Middle frontal gyrus (tissue), 1 donor: ENCODE measurements at regions not wholly inside any gene's neighbourhood (a gene's known extent, or its start where the extent isn't known, plus 50 kb on each side); places are given as distances from the start of the nearest gene placed in this dataset.

Experiments used
- DNase-seq: peaks from one replicate; pipeline ENCODE4 v3.0.0-alpha.2; 2015; ENCODE audit warnings: low spot score; ENCODE audit errors: extremely low spot score

DNA sequence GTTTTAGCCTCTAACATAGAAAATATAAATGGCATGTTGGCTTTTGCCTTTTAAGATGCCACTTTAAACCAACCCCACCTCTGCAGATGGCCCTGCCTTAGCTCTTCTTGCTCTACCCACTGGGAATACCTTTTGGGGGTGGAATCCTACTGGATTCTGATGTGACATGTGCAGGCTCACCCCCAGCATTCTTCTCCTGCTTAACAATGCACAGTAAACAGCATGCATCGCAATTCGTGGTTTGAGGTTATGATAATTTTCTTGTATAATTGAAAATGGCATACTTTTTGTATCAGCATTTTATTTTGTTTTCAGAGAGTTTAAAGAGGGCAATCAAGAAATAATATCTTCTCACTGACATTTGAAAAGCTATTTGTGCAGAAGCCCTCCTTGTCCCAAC, 167.9 kb downstream of the AREG start:
- no peak for DNase-seq

DNA sequence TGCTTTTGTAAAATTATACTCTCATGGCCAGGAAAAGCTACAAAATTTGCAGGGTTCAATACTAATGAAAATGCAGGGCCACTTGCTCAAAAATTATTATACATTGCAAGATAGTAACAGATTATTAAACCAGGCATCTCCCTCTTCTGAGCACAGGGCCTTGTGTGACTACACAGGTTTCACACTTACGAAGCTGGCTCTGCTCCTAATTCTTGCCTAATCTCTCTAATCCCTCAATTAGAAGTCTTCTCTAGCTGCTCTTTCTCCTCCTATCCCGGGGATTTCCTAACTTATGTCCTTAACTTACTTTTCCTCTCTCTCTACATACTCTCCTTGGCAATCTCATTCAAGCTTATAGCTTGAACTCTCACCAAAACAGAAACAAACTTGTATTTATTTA, 168.3 kb downstream of the AREG start:
- DNase-seq = no peak

DNA sequence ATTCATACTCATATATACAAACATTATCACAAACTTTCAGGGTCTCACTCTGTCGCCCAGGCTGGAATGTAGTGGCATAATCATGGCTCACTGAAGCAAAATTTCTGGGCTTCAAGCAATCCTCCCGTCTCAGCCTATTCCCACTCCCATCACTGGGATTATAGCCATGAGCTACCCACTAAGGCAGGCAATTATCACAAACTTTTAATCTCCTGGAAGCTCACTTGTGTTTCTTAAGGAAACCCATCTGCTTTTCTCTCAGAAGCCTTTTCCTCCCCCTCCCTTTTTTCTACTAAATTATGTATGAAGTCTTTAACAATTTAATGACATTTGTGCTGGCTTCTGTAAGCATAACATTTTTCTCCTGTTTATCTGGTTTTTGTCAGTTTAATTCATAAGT, 170.5 kb downstream of the AREG start:
- no peak for DNase-seq

DNA sequence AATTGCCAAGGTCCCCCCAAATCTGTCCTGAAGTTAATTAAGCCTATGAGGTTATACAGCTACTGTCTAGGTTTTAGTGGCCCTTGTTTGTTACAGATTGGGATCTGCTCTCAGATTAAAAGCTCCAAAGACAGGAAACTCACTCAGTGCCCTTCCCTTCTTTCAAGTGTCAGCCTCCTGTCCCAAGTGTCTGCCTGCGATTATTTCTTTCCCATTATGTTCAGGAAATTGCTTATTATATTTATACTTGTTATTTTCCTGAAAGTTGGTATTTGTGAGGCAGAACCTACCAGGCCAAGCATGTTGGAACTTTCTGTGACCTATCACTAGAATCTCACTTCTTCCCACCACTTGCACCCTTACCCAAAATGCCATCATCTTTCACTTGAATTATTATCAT, 173.2 kb downstream of the AREG start:
- DNase-seq = no peak

DNA sequence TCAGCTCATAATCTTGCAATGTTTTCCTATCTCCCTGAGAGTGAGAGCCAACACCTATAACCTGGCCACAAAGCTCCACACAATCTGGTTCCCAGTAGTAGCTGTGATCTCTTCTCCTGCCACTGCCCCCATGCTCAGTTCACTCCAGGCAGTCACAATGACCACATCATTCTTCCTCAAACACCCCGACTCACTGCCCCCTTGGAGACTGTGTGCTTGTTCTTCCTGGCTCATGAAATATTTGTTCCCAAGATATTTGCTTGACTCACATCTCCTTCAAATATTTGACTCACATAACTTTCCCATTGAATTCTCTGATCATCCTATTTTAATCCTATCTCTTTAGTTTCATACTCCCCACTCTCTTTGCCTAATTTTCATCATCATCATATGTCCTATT, 173.7 kb downstream of the AREG start:
- DNase-seq = no peak

DNA sequence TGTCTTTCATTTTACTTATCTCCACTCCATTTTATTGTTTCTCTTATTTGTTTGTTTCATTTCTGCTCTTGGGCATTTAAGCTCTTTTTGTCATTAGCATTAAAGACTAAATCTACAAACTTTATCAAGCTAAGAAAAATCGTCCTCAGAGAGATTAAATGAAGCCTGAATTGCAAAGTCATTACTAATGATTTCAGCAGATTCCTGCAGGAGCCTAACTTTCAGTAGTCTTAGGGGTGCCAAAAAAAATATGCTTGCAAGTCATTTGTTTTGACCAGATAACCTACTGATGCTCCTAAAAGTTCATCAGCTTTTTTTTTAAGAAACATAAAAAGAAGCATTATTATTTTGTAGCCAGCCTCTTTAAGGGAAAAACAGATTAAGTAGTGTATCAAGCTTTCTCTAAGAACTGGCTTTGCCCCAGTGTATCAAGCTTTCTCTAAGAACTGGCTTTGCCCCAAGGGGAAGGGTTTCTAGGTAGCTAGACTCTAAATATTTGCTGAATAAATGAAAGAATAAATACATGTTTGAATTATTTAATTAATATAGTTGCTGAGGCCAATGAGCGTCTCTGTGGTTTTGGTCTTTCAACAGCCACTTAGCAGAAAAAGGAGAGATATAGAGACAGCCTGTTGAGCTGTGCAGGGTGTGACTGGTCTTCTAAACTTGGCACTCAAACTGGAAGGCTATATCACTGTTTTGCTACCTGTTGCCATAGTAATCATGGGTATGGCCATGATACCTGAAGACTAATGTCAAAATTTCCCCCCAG, 174.2 kb downstream of the BTC start:
- no peak for DNase-seq

DNA sequence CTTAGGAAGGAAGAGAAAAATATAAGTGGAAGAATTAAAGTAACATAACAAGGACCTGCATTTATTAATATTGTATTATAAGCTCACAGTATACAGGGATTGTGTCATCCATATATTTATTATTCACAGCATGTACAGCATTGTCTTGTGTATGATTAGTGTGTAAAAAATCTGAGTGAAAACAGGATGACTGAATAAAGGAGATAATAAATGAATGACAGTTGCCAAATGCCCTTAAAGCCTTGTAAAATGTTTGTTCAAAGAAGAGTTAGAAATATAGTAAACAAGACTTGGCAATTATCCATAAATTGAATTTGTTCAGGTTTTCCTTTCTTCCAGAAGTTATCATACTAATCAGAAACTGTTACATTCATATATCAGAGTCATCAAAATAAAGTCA, 172.7 kb downstream of the BTC start:
- no peak for DNase-seq

DNA sequence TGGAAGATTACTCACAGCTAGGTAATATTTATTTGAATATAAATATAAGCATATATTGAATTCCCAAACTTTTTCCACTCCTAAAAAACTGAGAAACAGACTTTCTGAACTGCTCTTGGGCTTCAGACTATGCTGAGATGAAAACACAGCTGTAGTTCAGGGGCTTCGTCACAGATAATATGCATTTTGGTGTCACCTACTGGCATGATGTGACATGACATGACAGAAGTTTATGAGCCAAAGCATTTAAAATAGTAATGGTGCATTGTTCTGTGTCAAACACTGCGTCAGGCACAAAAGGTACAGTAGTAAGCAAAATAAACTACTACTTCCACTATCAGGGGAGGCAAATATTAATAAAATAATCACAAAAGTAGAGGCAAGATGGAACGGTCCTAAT, 171.3 kb downstream of the BTC start:
- no peak for DNase-seq

DNA sequence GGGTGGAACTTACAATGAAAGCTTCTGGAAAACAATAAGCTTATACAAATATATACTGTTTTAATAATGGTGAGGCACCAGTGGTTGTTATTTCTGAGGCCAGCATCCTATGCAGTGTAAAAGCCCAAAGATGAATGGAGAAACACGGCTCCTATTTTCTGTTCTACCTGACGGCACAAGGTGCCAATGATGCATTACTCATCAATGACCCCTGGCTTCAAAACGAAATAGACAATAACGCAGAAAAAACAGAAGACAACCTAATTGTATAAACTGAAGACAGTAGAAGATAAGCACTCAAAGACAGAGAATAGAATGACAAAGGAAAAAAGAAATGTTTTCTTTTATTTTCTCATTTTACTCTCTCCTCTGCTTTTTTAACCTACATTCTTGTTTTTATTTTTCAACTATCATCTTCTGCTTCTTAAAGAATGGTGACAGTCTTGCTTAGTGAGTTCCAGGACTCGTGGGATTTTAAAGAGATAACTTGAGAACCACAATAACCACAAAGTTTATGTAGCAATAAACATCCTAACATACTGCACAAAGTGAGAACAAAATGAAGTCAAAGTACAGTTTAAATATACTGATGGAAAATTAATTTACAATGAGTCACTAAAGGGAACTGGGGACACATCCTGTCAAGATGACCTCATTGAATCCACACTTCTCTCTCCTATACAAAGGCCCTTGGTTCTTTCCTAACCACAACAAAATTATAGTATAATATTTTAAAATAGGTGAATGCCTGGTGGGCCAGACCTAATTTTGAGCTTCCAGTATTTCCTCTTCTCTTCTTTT, 169.8 kb downstream of the BTC start:
- DNase-seq = no peak

DNA sequence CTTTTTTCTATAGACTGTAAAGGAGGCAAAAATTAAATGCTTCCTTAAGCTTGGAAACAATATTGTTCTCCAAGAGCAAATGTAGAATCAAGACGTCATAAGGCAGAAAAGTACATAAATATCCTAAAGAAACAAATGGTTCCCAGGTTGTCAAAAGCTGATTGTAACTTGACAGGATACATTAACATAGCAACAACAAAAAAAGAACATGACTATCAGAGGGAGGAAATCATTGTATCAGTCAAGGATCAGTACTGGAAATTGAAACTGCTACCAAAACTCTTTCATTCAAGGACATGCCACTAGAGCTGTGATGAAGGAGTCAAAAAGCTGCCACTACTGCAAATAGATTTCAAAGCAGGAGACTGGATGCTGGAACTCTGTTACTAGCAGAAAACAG, 168.3 kb downstream of the BTC start:
- DNase-seq = no peak

DNA sequence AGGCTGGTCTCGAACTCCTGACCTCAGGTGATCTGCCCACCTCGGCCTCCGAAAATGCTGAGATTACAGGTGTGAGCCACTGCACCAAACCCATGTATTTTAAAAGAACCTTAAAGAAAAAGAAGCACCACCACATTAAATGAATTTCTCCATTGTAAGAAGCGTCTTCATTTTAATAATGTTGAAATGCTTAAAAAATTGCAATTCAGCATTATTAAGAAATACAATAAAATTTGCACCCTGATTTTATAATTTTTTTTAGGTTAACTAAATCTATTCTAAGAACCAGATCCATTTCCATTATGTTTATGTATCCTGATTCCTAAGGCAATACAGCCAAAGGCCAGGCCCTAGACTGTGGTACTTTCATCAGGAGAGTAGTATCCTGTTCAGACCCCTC, 167.2 kb downstream of the BTC start:
- no peak for DNase-seq

DNA sequence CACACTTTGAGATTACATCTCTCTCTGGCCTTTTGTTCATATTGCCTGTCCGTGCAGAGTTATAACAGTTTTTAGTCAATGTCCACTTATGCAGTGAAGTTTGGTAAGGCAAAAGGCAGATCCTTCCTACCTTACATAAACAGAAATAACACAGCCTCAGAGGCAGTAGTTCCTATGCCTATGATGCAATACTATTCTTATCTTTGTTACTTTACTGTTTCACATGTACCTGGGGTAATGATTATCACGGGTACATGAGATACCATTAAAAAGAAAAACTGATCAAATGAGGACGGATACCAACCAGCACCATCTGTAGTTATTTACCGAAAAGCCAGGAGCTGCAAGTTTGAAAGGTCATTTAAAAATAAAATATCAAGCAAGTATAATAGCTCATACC, 166.8 kb downstream of the BTC start:
- no peak for DNase-seq

DNA sequence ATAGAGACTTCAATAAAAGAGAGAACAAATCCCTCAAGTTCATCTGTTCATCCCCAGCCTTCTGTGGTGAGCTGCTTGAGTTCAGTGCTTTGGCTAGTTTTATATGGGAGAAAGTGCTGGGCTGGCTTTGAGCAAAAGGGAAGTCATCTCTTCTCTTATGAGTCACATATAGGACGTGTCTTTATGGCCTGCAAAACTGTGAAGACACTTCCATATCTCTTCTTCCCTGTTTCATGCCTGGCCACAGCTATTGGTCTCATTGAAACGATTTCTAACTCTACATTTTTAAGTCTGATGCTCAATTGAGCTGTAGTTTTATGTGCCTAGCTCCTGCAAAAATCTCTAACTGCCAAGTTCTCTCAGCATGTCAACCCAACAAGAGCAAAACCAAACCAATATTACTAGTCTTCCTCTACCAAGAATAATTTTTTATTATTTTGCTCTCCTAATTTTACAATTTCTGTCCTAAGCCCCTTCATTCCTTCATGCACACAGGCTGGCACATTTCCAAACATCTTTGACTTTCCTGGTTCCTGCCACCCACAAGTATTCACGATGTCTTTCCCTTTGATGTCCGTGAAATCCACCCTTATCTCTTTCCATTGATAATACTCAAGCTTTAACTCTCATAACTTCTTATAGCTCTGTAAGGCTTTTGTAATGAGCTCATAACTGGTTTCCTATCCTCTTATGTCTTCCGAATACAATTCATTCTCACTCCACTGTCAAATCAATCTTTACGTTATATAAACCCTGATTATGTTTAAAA, 165.3 kb downstream of the BTC start:
- DNase-seq = no peak

DNA sequence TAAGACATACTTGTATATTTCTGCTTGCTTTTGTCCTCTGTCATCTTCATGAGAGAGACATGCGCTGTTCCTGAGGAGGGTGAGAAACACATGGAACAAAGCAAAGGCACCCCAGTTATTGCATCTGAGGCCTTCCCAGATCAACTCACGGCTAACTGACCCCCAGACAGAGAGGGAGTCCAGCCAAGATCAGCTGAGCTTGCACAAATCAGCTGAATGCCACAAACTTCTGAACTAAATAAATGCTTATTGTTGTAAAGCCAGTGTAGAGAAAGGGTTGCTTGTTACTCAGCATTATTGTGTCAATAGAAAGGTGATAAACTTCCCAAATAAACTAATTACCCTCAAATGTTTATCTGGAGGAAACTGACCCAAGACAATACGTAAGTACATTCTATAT, 163.8 kb downstream of the BTC start:
- no peak for DNase-seq

DNA sequence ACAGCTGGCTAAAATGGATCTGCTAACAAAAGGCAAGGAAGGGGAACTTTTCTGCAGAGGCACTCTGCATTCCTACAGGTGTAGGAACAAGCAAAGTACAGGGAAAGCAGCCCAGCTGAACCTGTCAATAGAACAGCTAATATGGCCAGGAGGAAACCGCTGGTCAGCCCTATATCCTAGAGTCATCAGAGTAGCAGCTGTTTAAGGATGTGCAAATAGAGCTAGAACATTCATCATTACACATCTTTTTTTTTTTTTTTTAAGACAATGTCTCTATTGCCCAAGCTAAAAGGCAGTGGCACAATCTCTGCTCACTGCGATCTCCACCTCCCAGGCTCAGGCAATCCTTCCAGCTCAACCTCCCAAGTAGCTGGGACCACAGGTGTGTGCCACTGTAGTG, 163.0 kb downstream of the BTC start:
- DNase-seq = no peak

DNA sequence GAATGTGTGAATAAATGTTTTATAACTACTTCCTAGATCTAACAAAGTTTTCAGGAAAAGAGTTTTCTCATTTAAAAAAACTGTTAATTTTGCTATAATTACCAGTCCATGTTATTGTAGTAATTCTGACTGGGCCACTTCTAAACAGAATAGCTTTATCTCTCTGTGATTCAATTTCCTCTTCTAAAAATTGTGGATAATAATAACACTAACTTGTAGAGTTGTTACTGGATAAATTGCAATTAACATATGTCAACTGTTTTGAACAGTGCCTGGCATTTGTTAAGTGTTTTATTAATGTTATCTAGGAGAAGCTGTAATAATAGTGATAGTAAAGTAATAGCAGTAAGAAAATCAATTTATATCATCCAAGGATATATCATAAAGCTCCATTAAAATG, 162.3 kb downstream of the BTC start:
- DNase-seq = no peak

DNA sequence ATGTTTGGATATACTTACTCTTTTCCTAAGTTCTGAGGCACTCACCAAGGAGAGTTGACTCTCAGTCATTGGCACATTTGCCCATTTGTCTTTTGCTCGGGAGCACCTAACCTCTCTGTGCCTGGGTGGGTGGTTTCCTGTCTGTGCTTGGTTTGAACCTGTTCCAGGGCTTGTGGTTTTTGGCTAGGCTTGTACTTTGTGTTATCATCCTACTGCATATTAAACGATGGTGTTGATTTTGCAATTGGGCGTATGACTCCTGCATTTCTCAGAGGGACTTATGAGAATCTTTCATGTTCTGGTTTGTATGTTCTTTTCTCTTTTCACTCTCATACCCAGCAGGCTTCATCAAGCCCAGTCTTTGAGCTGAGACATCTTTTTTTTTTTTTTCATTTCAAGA, 161.7 kb downstream of the BTC start:
- DNase-seq = no peak

DNA sequence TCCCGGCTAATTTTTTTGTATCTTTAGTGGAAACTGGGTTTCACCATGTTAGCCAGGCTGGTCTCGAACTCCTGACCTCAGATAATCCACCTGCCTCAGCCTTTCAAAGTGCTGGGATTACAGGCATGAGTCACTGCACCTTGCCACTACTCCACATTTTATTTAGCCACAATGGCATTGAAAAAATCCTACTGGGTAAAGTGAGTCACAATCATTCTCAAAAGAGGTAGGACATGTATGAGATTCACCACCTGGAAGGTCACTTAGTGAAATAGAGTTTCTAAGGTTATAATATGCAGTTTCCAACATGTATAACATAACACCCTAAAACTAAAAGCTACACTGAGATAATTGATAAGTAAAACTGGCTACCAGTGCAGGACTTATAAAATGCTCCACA, 159.2 kb downstream of the BTC start:
- DNase-seq = no peak

DNA sequence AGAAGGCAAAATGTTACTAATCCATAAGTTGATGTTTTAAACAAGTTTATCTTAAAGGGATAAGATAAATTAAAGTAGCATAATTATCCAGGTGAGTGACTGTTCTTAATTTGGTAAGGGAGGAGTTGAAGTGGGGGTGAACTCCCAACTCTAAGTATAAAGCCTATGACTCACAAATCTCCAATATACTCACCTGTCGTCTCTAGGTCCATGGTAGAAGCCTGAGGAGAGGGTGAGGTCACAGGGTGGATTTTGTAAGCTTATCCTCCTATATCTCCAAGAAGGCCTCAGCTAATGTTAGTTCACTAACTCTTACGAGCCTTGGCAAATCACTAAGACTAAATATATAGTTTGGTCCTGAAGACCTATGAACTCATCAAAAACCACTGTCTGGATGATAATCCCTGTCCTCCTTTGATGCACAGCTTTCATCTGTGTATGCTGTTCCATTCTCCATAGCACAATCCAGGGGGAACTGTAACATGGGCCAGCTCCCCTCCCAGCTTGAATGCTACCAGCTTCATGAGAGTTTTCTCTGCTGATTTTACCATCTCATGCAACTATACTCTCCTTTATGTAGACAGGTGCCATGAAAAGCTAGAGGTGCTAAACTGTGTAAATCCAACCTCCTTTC, 158.7 kb downstream of the BTC start:
- no peak for DNase-seq

DNA sequence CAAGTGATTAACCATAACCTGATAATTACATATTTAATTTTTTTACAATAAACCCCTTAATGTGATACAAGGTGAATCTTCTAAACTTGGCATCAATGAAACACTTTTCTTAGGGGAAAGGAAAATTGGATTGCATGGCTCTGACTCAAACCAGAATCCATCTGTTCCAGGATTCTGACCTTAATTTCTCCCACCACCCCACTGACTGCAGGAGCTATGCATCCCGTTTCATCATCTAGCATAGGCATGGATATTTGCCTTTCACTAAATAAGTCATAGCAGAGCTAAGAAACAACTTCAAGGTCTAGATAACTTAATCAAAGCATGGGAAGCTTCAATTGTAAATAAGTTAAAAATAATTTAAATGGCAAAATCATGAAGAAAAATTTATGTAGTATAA, 156.3 kb downstream of the BTC start:
- DNase-seq = no peak

DNA sequence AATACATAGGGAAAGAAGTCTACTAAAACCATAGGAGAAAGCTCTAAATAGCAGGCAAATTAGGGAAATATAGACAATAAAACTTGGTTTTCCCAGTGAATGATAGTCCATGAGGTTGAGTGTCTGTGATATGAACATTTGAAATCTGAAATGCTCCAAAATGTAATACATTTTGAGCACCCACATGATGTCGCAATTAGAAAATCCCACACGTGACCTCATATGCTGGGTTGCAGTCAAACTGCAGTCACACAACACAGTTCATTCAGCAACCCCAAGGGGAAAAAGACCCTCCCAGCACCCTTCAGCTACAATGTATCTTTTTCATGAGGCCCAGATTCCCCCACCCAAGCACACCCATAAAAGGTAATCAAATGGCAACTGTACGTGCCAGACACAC, 155.6 kb downstream of the BTC start:
- DNase-seq = no peak
